Activated CD4-positive, alpha-beta T cell treated with anti-CD3 and anti-CD28 coated beads for 4 hours (primary cell): ENCODE measurements at regions not wholly inside any gene's neighbourhood (a gene's known extent, or its start where the extent isn't known, plus 50 kb on each side); places are given as distances from the start of the nearest gene placed in this dataset.

ENCODE experiments used
- DNase-seq, 2 donors: peaks; one replicate each; pipeline ENCODE4 v3.0.0-alpha.2; 2020

DNA sequence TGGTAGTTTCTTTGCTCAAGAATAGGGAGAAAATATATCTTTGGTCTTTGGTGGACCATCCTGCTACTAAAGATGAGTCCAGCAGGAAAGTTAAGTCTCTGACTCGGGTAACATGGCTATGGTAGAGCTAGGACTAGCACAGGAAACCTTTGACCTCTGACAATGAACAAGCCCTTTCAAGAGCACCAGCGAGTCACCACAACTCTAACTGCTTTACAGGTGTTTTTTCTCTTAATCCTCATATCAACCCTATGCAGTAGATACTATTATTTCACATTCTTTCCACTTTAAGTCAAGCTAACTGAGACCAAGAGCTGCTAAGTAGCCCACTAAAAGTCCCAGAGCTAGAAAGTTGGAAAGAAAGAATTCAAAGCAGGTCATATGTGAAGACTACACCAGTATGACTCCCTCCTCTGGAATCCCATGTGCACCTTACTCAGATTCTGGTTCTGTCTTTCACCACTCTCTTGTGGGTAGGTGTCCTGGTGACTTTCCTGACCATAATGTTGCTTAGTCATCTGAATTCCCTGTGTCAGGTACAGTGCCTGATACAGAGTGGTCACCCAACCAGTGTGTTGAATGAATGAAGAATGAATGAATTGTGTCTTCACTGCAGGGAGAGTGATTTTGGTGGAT lies 53.8 kb upstream of the ME3 start:
- no peak for DNase-seq

DNA sequence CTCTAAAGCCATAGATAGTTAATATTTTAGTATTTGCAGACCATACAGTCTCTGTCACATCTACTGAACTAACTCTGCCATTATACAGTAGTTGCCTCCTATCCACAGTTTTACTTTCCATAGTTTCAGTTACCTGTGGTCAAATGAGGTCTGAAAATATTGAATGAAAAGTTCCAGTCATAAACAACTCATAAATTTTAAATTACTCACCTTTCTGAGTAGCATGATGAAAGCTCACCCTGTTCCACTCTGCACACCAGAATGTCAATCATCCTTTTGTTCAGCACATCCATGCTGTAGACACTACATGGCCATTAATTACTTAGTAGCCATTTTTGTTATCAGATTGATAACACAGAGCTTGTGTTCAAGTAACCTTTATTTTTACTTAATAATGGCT lies 51.7 kb upstream of the ME3 start:
- DNase-seq = no peak

DNA sequence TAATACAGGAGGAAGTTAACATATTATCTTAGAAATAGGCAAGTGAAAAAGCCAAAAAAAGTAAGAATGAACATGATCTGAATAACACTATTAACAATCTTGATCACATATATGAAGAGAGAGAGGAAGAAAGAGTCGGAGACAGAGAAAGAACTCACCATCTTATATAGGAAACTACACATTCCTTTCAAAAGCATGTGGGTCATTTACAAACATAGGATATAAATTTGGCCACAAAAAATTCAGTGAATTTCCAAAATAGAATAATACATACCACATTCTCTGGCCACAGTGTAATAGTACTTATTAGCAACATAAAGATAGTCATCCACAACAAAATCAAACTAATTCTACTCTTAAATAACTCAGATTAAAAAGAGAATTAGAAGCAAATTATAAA lies 50.9 kb upstream of the ME3 start:
- DNase-seq = no peak

DNA sequence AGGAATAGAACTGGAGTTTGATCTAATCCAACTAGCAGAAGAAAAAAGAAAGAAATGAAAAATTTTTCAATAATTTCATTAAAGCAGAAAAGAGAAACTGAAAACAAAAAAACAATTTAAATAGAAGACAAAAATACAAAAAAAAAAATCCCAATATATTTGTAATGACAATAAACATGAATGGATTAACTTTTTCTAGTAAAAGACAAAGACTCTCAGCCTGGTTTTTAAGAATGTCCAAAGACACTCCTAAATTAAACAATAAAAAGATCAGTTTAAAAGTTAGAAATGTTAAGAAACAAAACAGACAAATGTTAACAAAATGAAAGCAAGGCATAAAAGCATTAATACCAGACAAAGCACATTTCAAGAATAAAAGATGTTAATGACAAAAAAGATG lies 50.3 kb upstream of the ME3 start:
- no peak for DNase-seq
